ENCODE measurements at regions not wholly inside any gene's neighbourhood (a gene's known extent, or its start where the extent isn't known, plus 50 kb on each side); places are given as distances from the start of the nearest gene placed in this dataset.
"Not testable (repeated sequence)": the region's sequence is repeated elsewhere in the genome, so short reads cannot be mapped to it uniquely, and the experiment has no call there.

- DNase-seq = not testable (repeated sequence)
These were observed 168.7 kb upstream of the NFIA start for GRCh38 chr1:60913708-60914107.

GRCh38 chr1:60913039-60913438, 169.3 kb upstream of the NFIA start:
- DNase-seq = no peak

GRCh38 chr1:60911966-60912697, 170.2 kb upstream of the NFIA start:
- no peak for DNase-seq

GRCh38 chr1:60908159-60908558, 174.2 kb upstream of the NFIA start:
- no peak for DNase-seq

- no peak for DNase-seq
These were observed 175.8 kb upstream of the NFIA start for GRCh38 chr1:60906526-60906925.

- no peak for DNase-seq
These were observed 176.3 kb upstream of the NFIA start for GRCh38 chr1:60906039-60906438.

GRCh38 chr1:60904099-60904851, 178.1 kb upstream of the NFIA start:
- DNase-seq = no peak

GRCh38 chr1:60903591-60903990, 178.8 kb upstream of the NFIA start:
- DNase-seq = no peak

- DNase-seq = no peak
These were observed 182.9 kb upstream of the NFIA start for GRCh38 chr1:60899464-60899863.

GRCh38 chr1:60898987-60899386, 183.4 kb upstream of the NFIA start:
- no peak for DNase-seq

- DNase-seq = no peak
These were observed 183.9 kb upstream of the NFIA start for GRCh38 chr1:60898413-60898812.

- DNase-seq = no peak
These were observed 185.5 kb upstream of the NFIA start for GRCh38 chr1:60896701-60897363.

GRCh38 chr1:60895701-60896100, 186.7 kb upstream of the NFIA start:
- DNase-seq = no peak

- no peak for DNase-seq
These were observed 187.1 kb upstream of the NFIA start for GRCh38 chr1:60895252-60895651.

GRCh38 chr1:60894741-60895140, 187.6 kb upstream of the NFIA start:
- no peak for DNase-seq

GRCh38 chr1:60894130-60894529, 188.2 kb upstream of the NFIA start:
- DNase-seq = no peak

GRCh38 chr1:60893136-60893930, 189.0 kb upstream of the NFIA start:
- no peak for DNase-seq

GRCh38 chr1:60891765-60892164, 190.6 kb upstream of the NFIA start:
- DNase-seq = no peak

GRCh38 chr1:60891281-60891680, 191.1 kb upstream of the NFIA start:
- no peak for DNase-seq

- DNase-seq = no peak
These were observed 191.7 kb upstream of the NFIA start for GRCh38 chr1:60890664-60891063.

GRCh38 chr1:60889709-60890108, 192.7 kb upstream of the NFIA start:
- DNase-seq = no peak

- DNase-seq = no peak
These were observed 194.2 kb upstream of the NFIA start for GRCh38 chr1:60888126-60888525.

- no peak for DNase-seq
These were observed 195.5 kb upstream of the NFIA start for GRCh38 chr1:60886793-60887331.

Measured in activated CD4-positive, alpha-beta T cell treated with anti-CD3 and anti-CD28 coated beads, Interleukin-2, amount 50 U/mL, for 4 hours (primary cell).